Sigmoid colon (tissue), 4 donors: ENCODE measurements at regions not wholly inside any gene's neighbourhood (a gene's known extent, or its start where the extent isn't known, plus 50 kb on each side); places are given as distances from the start of the nearest gene placed in this dataset.

ENCODE experiments used
- CTCF ChIP-seq, 4 experiments: fragments of 450-650 bp in 3 of 4; fragments of 200-600 bp in 1 of 4; IDR thresholded peaks; one replicate each; pipeline ENCODE4 v1.5.1; 2016 to 2019; ENCODE audit warnings: antibody characterized with exemption in 4 of 4, mild to moderate bottlenecking in 3 of 4, moderate library complexity in 2 of 4
- POLR2A ChIP-seq, 2 donors: fragments of 450-650 bp; IDR thresholded peaks; one replicate each; pipeline ENCODE4 v1.6.1; 2016; ENCODE audit warnings: antibody characterized with exemption in 2 of 2, mild to moderate bottlenecking in 2 of 2, moderate library complexity in 2 of 2
- POLR2AphosphoS5 ChIP-seq, 4 donors: sonication (generic); formaldehyde crosslinking; IDR thresholded peaks; one replicate each; pipeline ENCODE4 v1.6.1; 2017; ENCODE audit warnings: antibody characterized with exemption in 4 of 4

- TF ChIP-seq CTCF (IDR thresholded peaks at IDR 0.05) (no peak), POLR2A (IDR thresholded peaks at IDR 0.05) (no peak), POLR2AphosphoS5 (IDR thresholded peaks at IDR 0.05) (no peak)
Observed at GRCh38 chr3:102269406-102269805, 165.4 kb upstream of the ZPLD1 start.
